K562 (cell line): ENCODE measurements at regions not wholly inside any gene's neighbourhood (a gene's known extent, or its start where the extent isn't known, plus 50 kb on each side); places are given as distances from the start of the nearest gene placed in this dataset.
A peak's percentile ranks its signal among the peaks of the same experiment; 100 is the strongest.

Source experiments
- ARNT ChIP-seq, 2 experiments: fragments of 450-650 bp; IDR thresholded peaks; 2 replicates each; pipeline ENCODE4 v1.6.1; 2016; ENCODE audit warnings: mild to moderate bottlenecking in 1 of 2
- BCOR ChIP-seq: fragments of 450-650 bp; IDR thresholded peaks from 2 replicates; pipeline ENCODE4 v1.6.1; 2016
- BRD4 ChIP-seq: fragments of 200-600 bp; sonication (generic); IDR thresholded peaks from 2 replicates; pipeline ENCODE4 v1.6.1; 2017; ENCODE audit warnings: inconsistent platforms
- ELF2 ChIP-seq: fragments of 250-450 bp; sonication (Bioruptor Pico); IDR thresholded peaks from 2 replicates; pipeline ENCODE4 v1.5.0; 2021; ENCODE audit warnings: mild to moderate bottlenecking
- GATA2 ChIP-seq: sonication (generic); formaldehyde crosslinking; IDR thresholded peaks from 2 replicates; pipeline ENCODE4 v1.4.0; 2020; ENCODE audit warnings: mild to moderate bottlenecking, missing genetic modification reagents
- GTF2B ChIP-seq: IDR thresholded peaks from 2 replicates; pipeline ENCODE4 v1.6.1; 2011; ENCODE audit not compliant: insufficient read length; ENCODE audit errors: extremely low read depth
- KAT2B ChIP-seq: IDR thresholded peaks from one replicate; pipeline ENCODE4 v1.6.1; 2012; ENCODE audit warnings: low read depth, mild to moderate bottlenecking, control low read depth, inconsistent platforms, low read length, moderate library complexity
- KDM1A ChIP-seq, 2 experiments: fragments of 450-650 bp; IDR thresholded peaks; 2 replicates each; pipeline ENCODE4 v1.6.1; 2016; ENCODE audit warnings: mild to moderate bottlenecking in 2 of 2
- NCOA1 ChIP-seq: fragments of 450-650 bp; IDR thresholded peaks from 2 replicates; pipeline ENCODE4 v1.6.1; 2016; ENCODE audit warnings: low read depth
- NR2C2 ChIP-seq, 2 experiments: fragments of 200-800 bp in 1 of 2; sonication (Bioruptor generic) in 1 of 2; sonication (generic) in 1 of 2; formaldehyde crosslinking in 1 of 2; IDR thresholded peaks; 2 replicates each; pipeline versions ENCODE4 v1.6.1 to v1.8.0; 2016 to 2022; ENCODE audit warnings: mild to moderate bottlenecking in 1 of 2, missing compliant biosample characterization in 1 of 2, missing genetic modification characterization in 1 of 2, missing genetic modification reagents in 1 of 2
- OTX1 ChIP-seq: fragments of 450-650 bp; formaldehyde crosslinking; IDR thresholded peaks from 2 replicates; pipeline ENCODE4 v1.4.0; 2022; ENCODE audit warnings: mild to moderate bottlenecking
- POU5F1 ChIP-seq: fragments of 150-350 bp; IDR thresholded peaks from 2 replicates; pipeline ENCODE4 v1.6.1; 2014; ENCODE audit warnings: borderline replicate concordance, low read length, low read depth, mild to moderate bottlenecking; ENCODE audit not compliant: partially characterized antibody
- SPI1 ChIP-seq: IDR thresholded peaks from 2 replicates; pipeline ENCODE4 v1.6.1; 2011; ENCODE audit warnings: low read depth, low read length, control low read depth, borderline replicate concordance
- STAG1 ChIP-seq: sonication (generic); formaldehyde crosslinking; IDR thresholded peaks from 2 replicates; pipeline ENCODE4 v1.5.0; 2020; ENCODE audit warnings: missing genetic modification reagents, borderline replicate concordance
- ZBTB1 ChIP-seq: sonication (generic); formaldehyde crosslinking; IDR thresholded peaks from 2 replicates; pipeline ENCODE4 v1.8.1; 2023; ENCODE audit warnings: missing genetic modification reagents, low read depth, mild to moderate bottlenecking, borderline replicate concordance
- ZBTB8A ChIP-seq: fragments of 450-650 bp; IDR thresholded peaks from 2 replicates; pipeline ENCODE4 v1.6.1; 2018; ENCODE audit warnings: mild to moderate bottlenecking, moderate library complexity; ENCODE audit not compliant: partially characterized antibody
- ZNF174 ChIP-seq: fragments of 250-450 bp; sonication (Bioruptor Pico); IDR thresholded peaks from 2 replicates; pipeline ENCODE4 v1.4.0; 2020; ENCODE audit warnings: mild to moderate bottlenecking
- ZNF280B ChIP-seq: fragments of 250-450 bp; sonication (Bioruptor Pico); IDR thresholded peaks from 2 replicates; pipeline ENCODE4 v1.5.1; 2021; ENCODE audit warnings: mild to moderate bottlenecking
- TF ChIP-seq, protein P1 (sequence below), 2 experiments: fragments of 450-650 bp; IDR thresholded peaks; 2 replicates each; pipeline ENCODE4 v1.6.1; 2016
- TF ChIP-seq, protein P2 (sequence below): sonication (generic); formaldehyde crosslinking; IDR thresholded peaks from 2 replicates; pipeline ENCODE4 v1.8.0; 2022; ENCODE audit warnings: mild to moderate bottlenecking, low read depth, missing genetic modification reagents
- TF ChIP-seq, protein P3 (sequence below): fragments of 200-800 bp; sonication (Bioruptor generic); IDR thresholded peaks from 2 replicates; pipeline ENCODE4 v1.6.1; 2017; ENCODE audit warnings: missing genetic modification characterization, missing compliant biosample characterization

GRCh38 chr6:146886587-146887446, 288.0 kb downstream of the ADGB start (continued):
- TF ChIP-seq POU5F1, result no peak
- peak; percentile 11; the same call in 1 of the 2 replicates for TF ChIP-seq NCOA1
- no peak for TF ChIP-seq ZBTB8A
- TF ChIP-seq KAT2B, result no peak
- TF ChIP-seq, protein P1, sequence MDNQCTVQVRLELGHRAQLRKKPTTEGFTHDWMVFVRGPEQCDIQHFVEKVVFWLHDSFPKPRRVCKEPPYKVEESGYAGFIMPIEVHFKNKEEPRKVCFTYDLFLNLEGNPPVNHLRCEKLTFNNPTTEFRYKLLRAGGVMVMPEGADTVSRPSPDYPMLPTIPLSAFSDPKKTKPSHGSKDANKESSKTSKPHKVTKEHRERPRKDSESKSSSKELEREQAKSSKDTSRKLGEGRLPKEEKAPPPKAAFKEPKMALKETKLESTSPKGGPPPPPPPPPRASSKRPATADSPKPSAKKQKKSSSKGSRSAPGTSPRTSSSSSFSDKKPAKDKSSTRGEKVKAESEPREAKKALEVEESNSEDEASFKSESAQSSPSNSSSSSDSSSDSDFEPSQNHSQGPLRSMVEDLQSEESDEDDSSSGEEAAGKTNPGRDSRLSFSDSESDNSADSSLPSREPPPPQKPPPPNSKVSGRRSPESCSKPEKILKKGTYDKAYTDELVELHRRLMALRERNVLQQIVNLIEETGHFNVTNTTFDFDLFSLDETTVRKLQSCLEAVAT (IDR thresholded peaks at IDR 0.05), result peak; percentile 83 to 91; a peak in 3 of 4 replicates
- TF ChIP-seq ZNF174 (CRISPR knock-in tag), result peak; percentile 95; the same call in 1 of the 2 replicates
- TF ChIP-seq ZBTB1, result no peak
- TF ChIP-seq BCOR, result no peak
- TF ChIP-seq SPI1, result no peak
- TF ChIP-seq GATA2 (CRISPR knock-in tag), result no peak
- TF ChIP-seq STAG1 (CRISPR knock-in tag), result no peak
- no peak for TF ChIP-seq NR2C2 (CRISPR knock-in tag; IDR thresholded peaks at IDR 0.05)
- TF ChIP-seq NR2C2 (tag; IDR thresholded peaks at IDR 0.05), result no peak
- TF ChIP-seq, protein P2, sequence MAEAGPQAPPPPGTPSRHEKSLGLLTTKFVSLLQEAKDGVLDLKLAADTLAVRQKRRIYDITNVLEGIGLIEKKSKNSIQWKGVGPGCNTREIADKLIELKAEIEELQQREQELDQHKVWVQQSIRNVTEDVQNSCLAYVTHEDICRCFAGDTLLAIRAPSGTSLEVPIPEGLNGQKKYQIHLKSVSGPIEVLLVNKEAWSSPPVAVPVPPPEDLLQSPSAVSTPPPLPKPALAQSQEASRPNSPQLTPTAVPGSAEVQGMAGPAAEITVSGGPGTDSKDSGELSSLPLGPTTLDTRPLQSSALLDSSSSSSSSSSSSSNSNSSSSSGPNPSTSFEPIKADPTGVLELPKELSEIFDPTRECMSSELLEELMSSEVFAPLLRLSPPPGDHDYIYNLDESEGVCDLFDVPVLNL (CRISPR knock-in tag), result no peak
- peak; percentile 88 for TF ChIP-seq ELF2 (CRISPR knock-in tag)
- 0 out of 4 replicates have a peak, but pooled peaks of 1 of the 2 experiments have one; percentile 11 for TF ChIP-seq ARNT (IDR thresholded peaks at IDR 0.05)
- no peak for TF ChIP-seq KDM1A (IDR thresholded peaks at IDR 0.05)
- no peak for TF ChIP-seq BRD4
- peak; percentile 91 for TF ChIP-seq OTX1 (CRISPR knock-in tag)
- peak; percentile 34 for TF ChIP-seq GTF2B
- TF ChIP-seq ZNF280B (CRISPR knock-in tag), result peak; percentile 81
- TF ChIP-seq, protein P3, sequence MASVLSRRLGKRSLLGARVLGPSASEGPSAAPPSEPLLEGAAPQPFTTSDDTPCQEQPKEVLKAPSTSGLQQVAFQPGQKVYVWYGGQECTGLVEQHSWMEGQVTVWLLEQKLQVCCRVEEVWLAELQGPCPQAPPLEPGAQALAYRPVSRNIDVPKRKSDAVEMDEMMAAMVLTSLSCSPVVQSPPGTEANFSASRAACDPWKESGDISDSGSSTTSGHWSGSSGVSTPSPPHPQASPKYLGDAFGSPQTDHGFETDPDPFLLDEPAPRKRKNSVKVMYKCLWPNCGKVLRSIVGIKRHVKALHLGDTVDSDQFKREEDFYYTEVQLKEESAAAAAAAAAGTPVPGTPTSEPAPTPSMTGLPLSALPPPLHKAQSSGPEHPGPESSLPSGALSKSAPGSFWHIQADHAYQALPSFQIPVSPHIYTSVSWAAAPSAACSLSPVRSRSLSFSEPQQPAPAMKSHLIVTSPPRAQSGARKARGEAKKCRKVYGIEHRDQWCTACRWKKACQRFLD (CRISPR knock-in tag), result no peak
